Suprapubic skin (tissue), 4 donors: ENCODE measurements at regions not wholly inside any gene's neighbourhood (a gene's known extent, or its start where the extent isn't known, plus 50 kb on each side); places are given as distances from the start of the nearest gene placed in this dataset.

Experiments used
- DNase-seq, 2 donors: peaks; one replicate each; pipeline ENCODE4 v3.0.0-alpha.2; 2019; ENCODE audit warnings: low spot score in 2 of 2
- H3K27ac ChIP-seq: fragments of 200-600 bp; sonication (generic); one replicate; pipeline ENCODE4 v1.5.1; 2019
- H3K27me3 ChIP-seq: fragments of 200-600 bp; sonication (generic); one replicate; pipeline ENCODE4 v1.5.1; 2019
- H3K36me3 ChIP-seq: fragments of 200-600 bp; sonication (generic); one replicate; pipeline ENCODE4 v1.5.1; 2019
- H3K4me1 ChIP-seq: fragments of 200-600 bp; sonication (generic); one replicate; pipeline ENCODE4 v1.5.1; 2019
- H3K4me3 ChIP-seq: fragments of 200-600 bp; sonication (generic); one replicate; pipeline ENCODE4 v1.5.1; 2019; ENCODE audit warnings: mild to moderate bottlenecking
- H3K9me3 ChIP-seq: fragments of 200-600 bp; sonication (generic); one replicate; pipeline ENCODE4 v1.5.1; 2019
- CTCF ChIP-seq, 2 donors: fragments of 200-600 bp in 1 of 2; fragments of 450-650 bp in 1 of 2; sonication (generic) in 1 of 2; IDR thresholded peaks; one replicate each; pipeline ENCODE4 v1.5.1; 2016 to 2019; ENCODE audit warnings: antibody characterized with exemption in 2 of 2, mild to moderate bottlenecking in 1 of 2, moderate library complexity in 1 of 2
- EP300 ChIP-seq: sonication (generic); formaldehyde crosslinking; IDR thresholded peaks from one replicate; pipeline ENCODE4 v1.6.1; 2017; ENCODE audit warnings: antibody characterized with exemption
- POLR2A ChIP-seq, 2 donors: fragments of 450-650 bp; IDR thresholded peaks; one replicate each; pipeline ENCODE4 v1.6.1; 2017; ENCODE audit warnings: antibody characterized with exemption in 2 of 2, mild to moderate bottlenecking in 2 of 2, moderate library complexity in 2 of 2
- POLR2AphosphoS5 ChIP-seq, 3 donors: sonication (generic); formaldehyde crosslinking; IDR thresholded peaks; one replicate each; pipeline ENCODE4 v1.6.1; 2017; ENCODE audit warnings: antibody characterized with exemption in 3 of 3
- WGBS: methylation state at CpG from one replicate; pipeline ENCODE4 v1.1.5; 2018; 5-methylcytosine and 5-hydroxymethylcytosine counted together

- H3K4me3 ChIP-seq: no peak overlapping the region
- H3K27ac ChIP-seq: no peak overlapping the region
- TF ChIP-seq EP300 (no peak), POLR2A (IDR thresholded peaks at IDR 0.05) (no peak), CTCF (IDR thresholded peaks at IDR 0.05) (no peak), POLR2AphosphoS5 (IDR thresholded peaks at IDR 0.05) (no peak)
- DNase-seq: no peak
- no peaks in the 10 kb centered on the region for H3K9me3 ChIP-seq
- no peaks in the 10 kb centered on the region for H3K36me3 ChIP-seq
- no peaks in the 10 kb centered on the region for H3K27me3 ChIP-seq
- 76% methylated on average over 5 of the region's 5 CpGs for WGBS
- peaks cover 20% of the 10 kb centered on the region for H3K4me1 ChIP-seq
Measured at GRCh38 chr2:191499050-191499449, 178.9 kb upstream of the NABP1 start.

GRCh38 chr2:191499874-191500565 is 177.9 kb upstream of the NABP1 start:
- no peaks in the 10 kb centered on the region for H3K27me3 ChIP-seq
- no peaks in the 10 kb centered on the region for H3K9me3 ChIP-seq
- peaks cover 20% of the 10 kb centered on the region for H3K4me1 ChIP-seq
- H3K36me3 ChIP-seq: no peaks in the 10 kb centered on the region
- H3K4me3 ChIP-seq: no peak overlapping the region
- TF ChIP-seq POLR2A (IDR thresholded peaks at IDR 0.05) (no peak), EP300 (no peak), CTCF (IDR thresholded peaks at IDR 0.05) (no peak), POLR2AphosphoS5 (IDR thresholded peaks at IDR 0.05) (no peak)
- H3K27ac ChIP-seq: no peak overlapping the region
- WGBS: 43% methylated on average over 9 of the region's 9 CpGs
- no peak for DNase-seq

GRCh38 chr2:191500566-191500883 is 177.4 kb upstream of the NABP1 start:
- Histone ChIP-seq H3K27ac (no peak overlapping the region), H3K9me3 (no peaks in the 10 kb centered on the region), H3K4me3 (no peak overlapping the region), H3K4me1 (peaks cover 20% of the 10 kb centered on the region), H3K27me3 (no peaks in the 10 kb centered on the region), H3K36me3 (no peaks in the 10 kb centered on the region)
- DNase-seq: no peak
- TF ChIP-seq POLR2A (IDR thresholded peaks at IDR 0.05) (no peak), CTCF (IDR thresholded peaks at IDR 0.05) (no peak), POLR2AphosphoS5 (IDR thresholded peaks at IDR 0.05) (no peak), EP300 (no peak)
- WGBS: 33% methylated on average over 1 of the region's 1 CpG

GRCh38 chr2:191500884-191501560 is 176.9 kb upstream of the NABP1 start:
- Histone ChIP-seq H3K4me1 (peaks cover 20% of the 10 kb centered on the region), H3K9me3 (no peaks in the 10 kb centered on the region), H3K4me3 (no peak overlapping the region), H3K36me3 (no peaks in the 10 kb centered on the region), H3K27ac (peak overlapping the region; percentile 45), H3K27me3 (no peaks in the 10 kb centered on the region)
- TF ChIP-seq CTCF (IDR thresholded peaks at IDR 0.05) (no peak), POLR2A (IDR thresholded peaks at IDR 0.05) (no peak), EP300 (no peak), POLR2AphosphoS5 (IDR thresholded peaks at IDR 0.05) (no peak)
- no peak for DNase-seq
- WGBS: 56% methylated on average over 9 of the region's 9 CpGs

GRCh38 chr2:191501561-191502168 is 176.3 kb upstream of the NABP1 start:
- H3K4me3 ChIP-seq: no peak overlapping the region
- peak; percentile 48 to 50 for TF ChIP-seq CTCF (IDR thresholded peaks at IDR 0.05)
- TF ChIP-seq POLR2A (IDR thresholded peaks at IDR 0.05): no peak
- H3K27ac ChIP-seq: peak overlapping the region; percentile 45
- peaks cover 20% of the 10 kb centered on the region for H3K4me1 ChIP-seq
- H3K36me3 ChIP-seq: no peaks in the 10 kb centered on the region
- H3K9me3 ChIP-seq: no peaks in the 10 kb centered on the region
- no peaks in the 10 kb centered on the region for H3K27me3 ChIP-seq
- WGBS: 58% methylated on average over 3 of the region's 3 CpGs
- DNase-seq: no peak
